ENCODE measurements at regions not wholly inside any gene's neighbourhood (a gene's known extent, or its start where the extent isn't known, plus 50 kb on each side); places are given as distances from the start of the nearest gene placed in this dataset.

- peaks cover 33% of the 10 kb centered on the region for H3K27me3 Mint-ChIP-seq (ENCODE audit: unreplicated experiment)
- no peak overlapping the region for H3K27ac Mint-ChIP-seq (ENCODE audit: unreplicated experiment)
- H3K9me3 Mint-ChIP-seq (ENCODE audit: low read depth, unreplicated experiment): no peaks in the 10 kb centered on the region
- CTCF ChIA-PET: no interaction called here
- no peak for TF ChIP-seq CTCF (IDR thresholded peaks at IDR 0.05; ENCODE audit: unreplicated experiment)
- no peak for DNase-seq
- no TSS peak for BruUV-seq (replicated peaks)
- no peaks in the 10 kb centered on the region for H3K36me3 Mint-ChIP-seq (ENCODE audit: insufficient read depth, unreplicated experiment)
- intact Hi-C loops (cut with micrococcal nuclease; ENCODE audit: unreplicated experiment): no loop called here
- no peaks in the 10 kb centered on the region for H3K4me1 Mint-ChIP-seq (ENCODE audit: low read depth, unreplicated experiment)
- no peak overlapping the region for H3K4me3 Mint-ChIP-seq (ENCODE audit: low read depth, unreplicated experiment)
Measured at GRCh38 chr6:130647246-130647645, 180.0 kb upstream of the SMLR1 start.

GRCh38 chr6:130655586-130655985 lies 171.6 kb upstream of the SMLR1 start:
- H3K4me3 Mint-ChIP-seq (ENCODE audit: low read depth, unreplicated experiment): no peak overlapping the region
- BruUV-seq (replicated peaks): no TSS peak
- no peak for TF ChIP-seq CTCF (IDR thresholded peaks at IDR 0.05; ENCODE audit: unreplicated experiment)
- DNase-seq: no peak
- H3K27me3 Mint-ChIP-seq (ENCODE audit: unreplicated experiment): peaks cover 42% of the 10 kb centered on the region
- CTCF ChIA-PET: no interaction called here
- H3K36me3 Mint-ChIP-seq (ENCODE audit: insufficient read depth, unreplicated experiment): no peaks in the 10 kb centered on the region
- no peaks in the 10 kb centered on the region for H3K9me3 Mint-ChIP-seq (ENCODE audit: low read depth, unreplicated experiment)
- no peak overlapping the region for H3K27ac Mint-ChIP-seq (ENCODE audit: unreplicated experiment)
- no peaks in the 10 kb centered on the region for H3K4me1 Mint-ChIP-seq (ENCODE audit: low read depth, unreplicated experiment)
- intact Hi-C loops (cut with micrococcal nuclease; ENCODE audit: unreplicated experiment): no loop called here

GRCh38 chr6:130661077-130661476 lies 166.1 kb upstream of the SMLR1 start:
- Mint-ChIP-seq H3K27ac (ENCODE audit: unreplicated experiment) (no peak overlapping the region), H3K9me3 (ENCODE audit: low read depth, unreplicated experiment) (no peaks in the 10 kb centered on the region), H3K4me3 (ENCODE audit: low read depth, unreplicated experiment) (no peak overlapping the region), H3K36me3 (ENCODE audit: insufficient read depth, unreplicated experiment) (no peaks in the 10 kb centered on the region), H3K27me3 (ENCODE audit: unreplicated experiment) (peaks cover 21% of the 10 kb centered on the region), H3K4me1 (ENCODE audit: low read depth, unreplicated experiment) (no peaks in the 10 kb centered on the region)
- intact Hi-C loops (cut with micrococcal nuclease; ENCODE audit: unreplicated experiment): no loop called here
- no peak for TF ChIP-seq CTCF (IDR thresholded peaks at IDR 0.05; ENCODE audit: unreplicated experiment)
- no peak for DNase-seq
- BruUV-seq (replicated peaks): no TSS peak
- CTCF ChIA-PET: no interaction called here

- TF ChIP-seq CTCF (IDR thresholded peaks at IDR 0.05; ENCODE audit: unreplicated experiment): no peak
- intact Hi-C loops (cut with micrococcal nuclease; ENCODE audit: unreplicated experiment): no loop called here
- H3K27ac Mint-ChIP-seq (ENCODE audit: unreplicated experiment): no peak overlapping the region
- no peak for DNase-seq
- no peaks in the 10 kb centered on the region for H3K36me3 Mint-ChIP-seq (ENCODE audit: insufficient read depth, unreplicated experiment)
- no peaks in the 10 kb centered on the region for H3K4me1 Mint-ChIP-seq (ENCODE audit: low read depth, unreplicated experiment)
- BruUV-seq (replicated peaks): no TSS peak
- CTCF ChIA-PET: interaction anchor here (1.6 kb wide), 1 partner anchor 9 kb away, joined by 4 read pairs; no protein-coding TSS in a partner anchor
- no peaks in the 10 kb centered on the region for H3K9me3 Mint-ChIP-seq (ENCODE audit: low read depth, unreplicated experiment)
- H3K4me3 Mint-ChIP-seq (ENCODE audit: low read depth, unreplicated experiment): no peak overlapping the region
- H3K27me3 Mint-ChIP-seq (ENCODE audit: unreplicated experiment): no peaks in the 10 kb centered on the region
Measured at GRCh38 chr6:130666786-130667185, 160.4 kb upstream of the SMLR1 start.

- H3K27ac Mint-ChIP-seq (ENCODE audit: unreplicated experiment): no peak overlapping the region
- CTCF ChIA-PET: no interaction called here
- H3K4me1 Mint-ChIP-seq (ENCODE audit: low read depth, unreplicated experiment): no peaks in the 10 kb centered on the region
- TF ChIP-seq CTCF (IDR thresholded peaks at IDR 0.05; ENCODE audit: unreplicated experiment): no peak
- no TSS peak for BruUV-seq (replicated peaks)
- no peaks in the 10 kb centered on the region for H3K9me3 Mint-ChIP-seq (ENCODE audit: low read depth, unreplicated experiment)
- no peaks in the 10 kb centered on the region for H3K27me3 Mint-ChIP-seq (ENCODE audit: unreplicated experiment)
- no peak for DNase-seq
- no peaks in the 10 kb centered on the region for H3K36me3 Mint-ChIP-seq (ENCODE audit: insufficient read depth, unreplicated experiment)
- H3K4me3 Mint-ChIP-seq (ENCODE audit: low read depth, unreplicated experiment): no peak overlapping the region
- intact Hi-C loops (cut with micrococcal nuclease; ENCODE audit: unreplicated experiment): no loop called here
Measured at GRCh38 chr6:130670142-130670541, 157.1 kb upstream of the SMLR1 start.

Measured in Calu3 (cell line).